ENCODE measurements at regions not wholly inside any gene's neighbourhood (a gene's known extent, or its start where the extent isn't known, plus 50 kb on each side); places are given as distances from the start of the nearest gene placed in this dataset.

- no peak overlapping the region for H4K91ac ChIP-seq (replicated peaks; ENCODE audit: insufficient read length, low read length)
- H2AK5ac ChIP-seq (ENCODE audit: low read depth, low read length): no peak overlapping the region
- H3K9me3 ChIP-seq (ENCODE audit: insufficient read depth in 2 of 2, low read depth in 1 of 2, low read length in 1 of 2): no peaks in the 10 kb centered on the region
- H4K5ac ChIP-seq (ENCODE audit: insufficient read length, low read depth, low read length): no peak overlapping the region
- no peak overlapping the region for H3K23ac ChIP-seq (ENCODE audit: insufficient read length)
- no peak overlapping the region for H3K27ac ChIP-seq (ENCODE audit: low read depth, low read length)
- no peak for TF ChIP-seq TCF12 (IDR thresholded peaks at IDR 0.05; ENCODE audit: low read depth, low read length)
- TF ChIP-seq, protein P1, sequence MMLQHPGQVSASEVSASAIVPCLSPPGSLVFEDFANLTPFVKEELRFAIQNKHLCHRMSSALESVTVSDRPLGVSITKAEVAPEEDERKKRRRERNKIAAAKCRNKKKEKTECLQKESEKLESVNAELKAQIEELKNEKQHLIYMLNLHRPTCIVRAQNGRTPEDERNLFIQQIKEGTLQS (IDR thresholded peaks at IDR 0.05; ENCODE audit: insufficient read depth, low read depth, low read length): no peak
- TF ChIP-seq POLR2A (IDR thresholded peaks at IDR 0.05; ENCODE audit: control extremely low read depth in 1 of 2, low read depth in 2 of 2, low read length in 2 of 2): no peak
- TF ChIP-seq SP1 (IDR thresholded peaks at IDR 0.05; ENCODE audit: low read depth, low read length): no peak
- no peaks in the 10 kb centered on the region for H3K36me3 ChIP-seq (ENCODE audit: control insufficient read depth in 2 of 4, insufficient read depth in 4 of 4, low read length in 3 of 4)
- H3K4me3 ChIP-seq (ENCODE audit: extremely low read depth in 1 of 4, insufficient read depth in 2 of 4, low read depth in 3 of 4, low read length in 4 of 4): no peak overlapping the region
- no peak overlapping the region for H2BK120ac ChIP-seq (replicated peaks; ENCODE audit: low read depth, low read length)
- no peak overlapping the region for H3K4ac ChIP-seq (replicated peaks; ENCODE audit: insufficient read length, low read depth, low read length)
- no peak for DNase-seq (ENCODE audit: low read depth in 1 of 2, low spot score in 2 of 2)
- no peak for FAIRE-seq
- ChIA-PET POLR2A (ENCODE audit: partially characterized antibody) (no interaction called here), CTCF (ENCODE audit: partially characterized antibody) (no interaction called here)
- H3K14ac ChIP-seq (ENCODE audit: insufficient read length): no peak overlapping the region
- no peaks in the 10 kb centered on the region for H4K20me1 ChIP-seq (replicated peaks in 1 of 2; ENCODE audit: control insufficient read depth in 1 of 2, insufficient read depth in 2 of 2, low read length in 2 of 2)
- H3K23me2 ChIP-seq (ENCODE audit: low read depth, low read length): no peaks in the 10 kb centered on the region
- H3K9ac ChIP-seq (replicated peaks in 1 of 4; ENCODE audit: extremely low read depth in 1 of 4, low read depth in 3 of 4, low read length in 3 of 4): no peak overlapping the region
- no peak overlapping the region for H2BK5ac ChIP-seq (ENCODE audit: low read depth, low read length)
- no peak overlapping the region for H4K8ac ChIP-seq (ENCODE audit: extremely low read depth, insufficient read depth, low read length)
- no peak overlapping the region for H2BK15ac ChIP-seq (ENCODE audit: low read length)
- no peak overlapping the region for H3K4me2 ChIP-seq (ENCODE audit: insufficient read depth in 1 of 2, low read depth in 2 of 2, low read length in 2 of 2)
- H3K18ac ChIP-seq (ENCODE audit: extremely low read depth, low read length): no peak overlapping the region
- no peak overlapping the region for H2BK12ac ChIP-seq (ENCODE audit: low read depth, low read length)
- peaks cover 0 to 1% (median 0%) of the 10 kb centered on the region in 4 experiments; a peak in 1 of 7 replicates for H3K27me3 ChIP-seq (replicated peaks in 1 of 4; ENCODE audit: control insufficient read depth in 3 of 4, extremely low read depth in 1 of 4, insufficient read depth in 3 of 4, low read length in 3 of 4)
- no peak overlapping the region for H2AFZ ChIP-seq (ENCODE audit: low read length)
- H3K79me1 ChIP-seq (ENCODE audit: low read depth, low read length): no peaks in the 10 kb centered on the region
- no peak overlapping the region for H3K56ac ChIP-seq (replicated peaks; ENCODE audit: insufficient read length, low read depth, low read length)
- no peak overlapping the region for H2BK20ac ChIP-seq (ENCODE audit: low read length)
- no peaks in the 10 kb centered on the region for H3K79me2 ChIP-seq (ENCODE audit: control insufficient read depth in 1 of 2, insufficient read depth in 2 of 2, low read length in 2 of 2)
- H3K4me1 ChIP-seq (replicated peaks in 1 of 4; ENCODE audit: control insufficient read depth in 3 of 4, insufficient read depth in 4 of 4, low read length in 3 of 4): no peaks in the 10 kb centered on the region
These were observed 987.9 kb downstream of the EPHA7 start for GRCh38 chr6:92431502-92431901.

All from H1 (cell line).